Peyer's patch (tissue), 4 donors: ENCODE measurements at regions not wholly inside any gene's neighbourhood (a gene's known extent, or its start where the extent isn't known, plus 50 kb on each side); places are given as distances from the start of the nearest gene placed in this dataset.

Source experiments
- DNase-seq, 3 donors: peaks; one replicate each; pipeline ENCODE4 v3.0.0-alpha.2; 2017 to 2019
- H3K27ac ChIP-seq, 4 donors: fragments of 200-600 bp; sonication (generic); one replicate each; pipeline ENCODE4 v1.5.1; 2016 to 2019
- H3K27me3 ChIP-seq, 2 donors: fragments of 200-600 bp; sonication (generic); one replicate each; pipeline ENCODE4 v1.5.1; 2019
- H3K36me3 ChIP-seq, 3 donors: fragments of 200-600 bp; sonication (generic); one replicate each; pipeline ENCODE4 v1.5.1; 2016 to 2019
- H3K4me1 ChIP-seq, 4 donors: fragments of 200-600 bp; sonication (generic); one replicate each; pipeline ENCODE4 v1.5.1; 2016 to 2019
- H3K4me3 ChIP-seq, 4 donors: fragments of 200-600 bp; sonication (generic); 1 replicate in 3 of 4; 2 replicates in 1 of 4; pipeline ENCODE4 v1.5.1; 2016 to 2019; ENCODE audit warnings: mild to moderate bottlenecking in 1 of 4
- H3K9me3 ChIP-seq, 4 donors: fragments of 200-600 bp; sonication (generic); one replicate each; pipeline ENCODE4 v1.5.1; 2016 to 2019; ENCODE audit warnings: mild to moderate bottlenecking in 1 of 4
- POLR2A ChIP-seq, 2 donors: fragments of 450-650 bp; IDR thresholded peaks; one replicate each; pipeline ENCODE4 v1.5.1; 2017; ENCODE audit warnings: antibody characterized with exemption in 2 of 2, mild to moderate bottlenecking in 2 of 2, moderate library complexity in 2 of 2
- TF ChIP-seq, protein P1 (sequence below), 6 experiments: fragments of 450-650 bp in 4 of 6; fragments of 200-600 bp in 2 of 6; sonication (generic) in 1 of 6; IDR thresholded peaks; one replicate each; pipeline ENCODE4 v1.5.1; 2017 to 2019; ENCODE audit warnings: antibody characterized with exemption in 6 of 6, mild to moderate bottlenecking in 3 of 6, moderate library complexity in 1 of 6

DNA sequence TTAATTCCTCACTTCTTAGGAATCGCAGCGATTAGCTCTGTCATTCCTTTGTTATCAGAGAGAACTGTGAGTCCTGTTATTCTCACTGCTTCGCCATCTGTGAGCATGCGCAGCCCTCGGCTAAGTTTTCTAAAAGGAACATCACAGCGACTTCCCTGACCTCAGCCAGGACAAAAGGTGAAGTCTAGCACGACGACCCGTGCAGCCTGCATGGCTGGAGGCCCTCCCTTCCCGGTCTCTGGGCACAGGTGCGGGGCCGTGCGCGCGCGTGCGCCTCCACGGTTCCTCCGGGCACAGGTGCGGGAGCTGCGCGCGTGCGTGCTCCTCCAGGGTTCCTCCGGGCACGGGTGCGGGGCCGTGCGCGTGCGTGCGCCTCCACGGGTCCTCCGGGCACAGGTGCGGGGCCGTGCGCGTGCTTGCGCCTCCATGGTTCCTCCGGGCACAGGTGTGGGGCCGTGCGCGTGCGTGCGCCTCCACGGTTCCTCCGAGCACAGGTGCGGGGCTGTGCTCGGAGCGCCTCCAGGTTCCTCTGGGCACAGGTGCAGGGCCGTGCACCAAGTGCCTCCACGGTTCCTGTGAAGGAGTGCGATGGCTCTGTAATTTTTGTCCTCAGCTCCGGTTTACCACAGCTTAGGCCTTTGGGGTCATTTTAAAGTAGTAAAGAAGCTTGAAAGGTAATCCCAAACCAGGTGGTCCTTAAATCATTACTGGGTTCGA lies 212.3 kb downstream of the ERMARD start:
- no peaks in the 10 kb centered on the region for H3K9me3 ChIP-seq
- no peaks in the 10 kb centered on the region for H3K27me3 ChIP-seq
- H3K4me3 ChIP-seq = no peak overlapping the region
- no peaks in the 10 kb centered on the region for H3K36me3 ChIP-seq
- DNase-seq = peak; percentile 3 to 39 (median 38)
- TF ChIP-seq POLR2A (IDR thresholded peaks at IDR 0.05) = no peak
- TF ChIP-seq, protein P1, sequence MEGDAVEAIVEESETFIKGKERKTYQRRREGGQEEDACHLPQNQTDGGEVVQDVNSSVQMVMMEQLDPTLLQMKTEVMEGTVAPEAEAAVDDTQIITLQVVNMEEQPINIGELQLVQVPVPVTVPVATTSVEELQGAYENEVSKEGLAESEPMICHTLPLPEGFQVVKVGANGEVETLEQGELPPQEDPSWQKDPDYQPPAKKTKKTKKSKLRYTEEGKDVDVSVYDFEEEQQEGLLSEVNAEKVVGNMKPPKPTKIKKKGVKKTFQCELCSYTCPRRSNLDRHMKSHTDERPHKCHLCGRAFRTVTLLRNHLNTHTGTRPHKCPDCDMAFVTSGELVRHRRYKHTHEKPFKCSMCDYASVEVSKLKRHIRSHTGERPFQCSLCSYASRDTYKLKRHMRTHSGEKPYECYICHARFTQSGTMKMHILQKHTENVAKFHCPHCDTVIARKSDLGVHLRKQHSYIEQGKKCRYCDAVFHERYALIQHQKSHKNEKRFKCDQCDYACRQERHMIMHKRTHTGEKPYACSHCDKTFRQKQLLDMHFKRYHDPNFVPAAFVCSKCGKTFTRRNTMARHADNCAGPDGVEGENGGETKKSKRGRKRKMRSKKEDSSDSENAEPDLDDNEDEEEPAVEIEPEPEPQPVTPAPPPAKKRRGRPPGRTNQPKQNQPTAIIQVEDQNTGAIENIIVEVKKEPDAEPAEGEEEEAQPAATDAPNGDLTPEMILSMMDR (IDR thresholded peaks at IDR 0.05) = no peak
- no peak overlapping the region for H3K27ac ChIP-seq
- H3K4me1 ChIP-seq = no peaks in the 10 kb centered on the region

DNA sequence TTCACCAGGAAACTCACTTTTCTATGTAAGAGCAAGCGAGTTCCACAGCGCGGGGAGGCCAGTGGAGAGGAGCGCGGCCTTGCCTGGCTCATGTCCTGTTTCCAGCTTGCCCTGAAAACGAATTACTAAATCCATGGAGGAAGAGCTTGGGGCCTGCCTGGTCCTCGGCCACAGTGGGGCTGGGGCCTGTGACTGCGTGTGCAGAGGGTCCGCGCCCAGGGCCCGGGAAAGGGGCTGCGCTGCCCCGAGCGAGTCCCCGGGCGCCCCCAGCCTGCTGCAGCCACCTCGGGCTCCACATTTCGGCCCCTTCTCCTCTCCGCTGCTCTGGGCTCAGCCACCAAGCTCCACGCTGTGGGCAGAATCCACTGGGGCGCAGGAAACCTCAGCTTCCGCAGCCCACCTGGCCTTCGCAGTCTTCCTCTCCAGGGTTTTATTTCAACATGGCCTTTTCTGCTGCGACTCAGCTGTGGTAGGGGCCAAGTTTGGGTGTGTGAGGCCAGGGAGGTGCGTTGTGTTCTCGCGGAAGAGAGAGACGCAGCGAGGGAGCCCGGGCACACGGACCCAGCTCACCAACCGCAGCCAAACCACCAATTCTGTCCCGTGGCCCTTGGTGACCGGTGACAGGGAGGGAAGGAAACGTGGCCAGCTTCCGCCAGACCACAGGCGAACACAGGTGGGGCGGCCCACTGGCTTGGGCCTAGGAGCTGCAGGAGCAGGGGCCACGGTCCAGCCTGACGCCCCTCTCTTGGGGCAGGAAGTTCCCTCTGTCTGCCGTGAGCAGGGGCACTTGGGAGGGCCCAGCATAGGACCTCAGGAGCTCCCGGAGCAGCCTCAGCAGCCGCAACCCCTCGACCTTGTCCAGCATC lies 211.4 kb downstream of the ERMARD start:
- H3K4me3 ChIP-seq = peak overlapping the region in 2 of 4 donors; percentile 42 to 54
- TF ChIP-seq POLR2A (IDR thresholded peaks at IDR 0.05) = no peak
- TF ChIP-seq, protein P1 (IDR thresholded peaks at IDR 0.05) = no peak
- no peaks in the 10 kb centered on the region for H3K4me1 ChIP-seq
- no peaks in the 10 kb centered on the region for H3K27me3 ChIP-seq
- peak; percentile 8 to 44 (median 34) for DNase-seq
- H3K27ac ChIP-seq = no peak overlapping the region
- no peaks in the 10 kb centered on the region for H3K36me3 ChIP-seq
- no peaks in the 10 kb centered on the region for H3K9me3 ChIP-seq

DNA sequence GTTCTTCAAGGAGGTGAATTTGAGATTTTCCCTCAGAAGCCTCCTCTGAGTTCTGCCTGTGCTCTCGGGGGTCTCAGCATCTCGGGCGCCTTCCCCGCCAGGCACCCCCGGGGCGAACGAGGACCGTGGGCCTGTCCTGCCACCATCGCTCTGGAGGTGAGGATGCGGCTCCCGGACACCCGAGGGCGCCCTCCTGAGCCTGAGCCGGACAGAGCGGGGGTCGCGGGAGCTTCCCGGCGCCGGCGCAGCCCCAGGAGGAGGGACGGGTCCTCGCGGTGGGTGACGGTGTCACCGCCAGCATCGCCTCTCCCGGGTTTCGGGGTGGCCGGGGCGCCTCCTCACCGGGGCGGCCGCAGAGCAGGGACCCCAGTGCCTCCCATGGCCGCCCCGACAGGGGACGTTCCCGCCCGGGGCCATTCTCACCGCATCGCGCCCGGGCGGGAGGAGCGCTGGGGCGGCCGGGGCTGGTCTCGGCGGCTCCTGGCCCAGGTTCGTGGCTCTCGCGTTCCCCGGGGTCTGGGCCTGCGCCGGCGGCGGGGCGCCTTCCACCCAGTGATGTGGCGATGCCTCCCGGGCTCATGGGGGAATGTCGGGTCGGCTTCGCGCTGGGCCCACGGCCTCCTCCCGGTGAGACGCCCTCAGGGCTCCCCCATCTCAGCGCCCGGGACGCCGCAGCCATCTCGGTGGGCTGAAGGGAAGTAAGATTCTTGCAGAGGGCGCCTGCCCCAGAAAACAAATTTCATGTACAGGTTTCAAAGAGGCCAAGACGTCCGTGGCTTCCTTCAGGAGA lies 210.5 kb downstream of the ERMARD start:
- peak overlapping the region; percentile 25 to 54 (median 36) for H3K4me3 ChIP-seq
- DNase-seq = peak in 2 of 3 donors; percentile 48 to 55
- no peaks in the 10 kb centered on the region for H3K27me3 ChIP-seq
- TF ChIP-seq, protein P1 (IDR thresholded peaks at IDR 0.05) = peak in 2 of 6 experiments; percentile 16 to 18
- TF ChIP-seq POLR2A (IDR thresholded peaks at IDR 0.05) = no peak
- H3K9me3 ChIP-seq = no peaks in the 10 kb centered on the region
- peak overlapping the region in 3 of 4 donors; percentile 9 to 35 (median 25) for H3K27ac ChIP-seq
- no peaks in the 10 kb centered on the region for H3K4me1 ChIP-seq
- no peaks in the 10 kb centered on the region for H3K36me3 ChIP-seq

DNA sequence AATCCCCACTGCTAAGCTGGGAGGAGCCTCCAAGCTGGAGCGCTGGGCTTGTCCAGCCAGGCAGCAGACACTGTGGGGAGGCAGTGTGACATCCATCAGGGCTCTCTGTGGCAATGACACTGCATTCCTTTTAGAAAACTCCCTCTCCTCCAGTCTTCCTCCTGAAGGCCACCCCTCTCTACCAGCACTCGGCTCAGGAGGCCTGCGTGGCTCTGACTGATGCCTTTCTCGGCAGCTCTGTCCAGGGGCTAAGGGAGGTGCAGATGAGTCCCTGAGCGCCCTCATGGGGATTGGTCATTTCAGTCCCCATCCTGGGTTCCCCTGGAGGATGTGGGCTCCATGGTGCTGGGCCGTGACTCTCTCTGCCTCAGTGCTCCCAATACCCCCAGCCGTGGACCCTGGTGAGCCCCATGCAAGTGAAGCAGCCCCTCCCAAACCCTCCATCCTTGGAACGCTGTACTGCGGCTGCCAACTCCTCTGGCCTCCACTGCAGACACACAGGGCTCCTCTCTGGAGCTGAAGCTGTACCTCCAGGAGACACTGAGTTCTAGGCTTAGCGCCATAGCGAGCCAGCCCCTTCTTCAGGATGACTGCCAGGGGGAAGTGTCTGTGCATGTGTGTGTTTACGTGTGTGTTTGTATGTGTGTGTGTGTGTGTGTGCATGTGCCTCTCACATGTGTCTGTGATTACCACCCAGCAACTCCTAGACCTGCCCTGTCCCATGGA lies 209.6 kb downstream of the ERMARD start:
- H3K9me3 ChIP-seq = no peaks in the 10 kb centered on the region
- H3K27me3 ChIP-seq = no peaks in the 10 kb centered on the region
- TF ChIP-seq, protein P1 (IDR thresholded peaks at IDR 0.05) = no peak
- no peak for TF ChIP-seq POLR2A (IDR thresholded peaks at IDR 0.05)
- H3K36me3 ChIP-seq = no peaks in the 10 kb centered on the region
- DNase-seq = peak in 2 of 3 donors; percentile 39 to 42
- H3K27ac ChIP-seq = peak overlapping the region in 1 of 4 donors; percentile 8
- H3K4me1 ChIP-seq = no peaks in the 10 kb centered on the region
- no peak overlapping the region for H3K4me3 ChIP-seq

GRCh38 chr6:169960521-169960885 lies 209.1 kb downstream of the ERMARD start:
- no peaks in the 10 kb centered on the region for H3K27me3 ChIP-seq
- no peak overlapping the region for H3K27ac ChIP-seq
- H3K4me3 ChIP-seq = no peak overlapping the region
- no peaks in the 10 kb centered on the region for H3K9me3 ChIP-seq
- H3K36me3 ChIP-seq = no peaks in the 10 kb centered on the region
- TF ChIP-seq POLR2A (IDR thresholded peaks at IDR 0.05) = no peak
- TF ChIP-seq, protein P1 (IDR thresholded peaks at IDR 0.05) = no peak
- H3K4me1 ChIP-seq = no peaks in the 10 kb centered on the region
- DNase-seq = peak in 1 of 3 donors; percentile 42
